ENCODE measurements at regions not wholly inside any gene's neighbourhood (a gene's known extent, or its start where the extent isn't known, plus 50 kb on each side); places are given as distances from the start of the nearest gene placed in this dataset.
"Not testable (repeated sequence)": the region's sequence is repeated elsewhere in the genome, so short reads cannot be mapped to it uniquely, and the experiment has no call there.

DNA sequence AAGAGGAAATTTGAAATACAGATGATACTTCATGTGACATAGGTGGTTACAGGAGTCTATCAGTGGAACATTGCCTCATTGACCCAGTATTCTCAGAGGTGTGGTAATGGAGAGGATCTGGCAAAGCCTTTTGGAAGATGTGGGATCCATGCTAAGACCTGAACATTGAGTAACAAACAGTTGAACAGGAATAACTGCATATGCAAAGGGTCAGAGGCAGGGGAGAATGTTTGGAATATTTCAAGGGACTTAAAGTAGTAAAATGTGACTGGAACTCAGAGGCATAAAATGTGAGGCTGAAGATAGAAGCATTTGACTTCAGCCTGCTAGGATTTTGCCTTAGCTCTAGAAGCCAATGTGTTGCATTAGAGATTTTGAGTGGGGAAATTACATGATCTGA, 300.2 kb upstream of the ETAA1 start:
- DNase-seq, result no peak

DNA sequence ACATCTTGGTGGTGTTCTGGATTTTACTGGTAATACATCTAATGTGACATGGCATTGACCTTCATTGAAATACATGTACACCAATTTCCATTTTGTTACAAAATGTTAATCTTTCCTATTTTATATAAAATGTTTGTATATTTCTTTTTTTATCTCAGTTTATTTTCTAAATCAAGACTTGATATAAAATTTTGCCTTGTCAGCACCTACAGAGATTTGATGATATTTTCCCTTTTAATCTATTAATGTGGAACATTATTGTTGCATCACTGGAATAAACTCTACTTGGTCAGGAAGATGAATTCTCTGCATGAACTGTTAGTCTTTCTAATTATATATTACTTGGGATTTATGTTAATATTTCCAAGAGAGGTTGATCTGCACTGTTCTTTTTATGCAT, 294.0 kb upstream of the ETAA1 start:
- no peak for DNase-seq

DNA sequence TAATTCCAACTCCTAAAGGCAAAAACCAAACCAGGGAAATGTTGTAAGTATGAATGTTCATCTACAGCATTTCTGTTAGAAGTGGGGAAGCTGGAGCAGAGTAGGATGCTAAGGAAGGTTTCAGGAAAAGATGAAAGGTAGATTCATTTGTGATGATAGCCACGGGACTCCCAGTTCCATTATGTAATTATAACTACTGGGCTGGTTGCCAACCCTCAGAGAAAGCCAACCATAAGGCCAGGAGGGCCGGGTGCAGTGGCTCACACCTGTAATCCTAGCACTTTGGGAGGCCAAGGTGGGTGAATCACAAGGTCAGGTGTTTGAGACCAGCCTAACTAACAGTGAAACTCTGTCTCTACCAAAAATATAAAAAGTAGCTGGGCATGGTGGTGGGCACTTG, 288.9 kb upstream of the ETAA1 start:
- DNase-seq, result no peak

DNA sequence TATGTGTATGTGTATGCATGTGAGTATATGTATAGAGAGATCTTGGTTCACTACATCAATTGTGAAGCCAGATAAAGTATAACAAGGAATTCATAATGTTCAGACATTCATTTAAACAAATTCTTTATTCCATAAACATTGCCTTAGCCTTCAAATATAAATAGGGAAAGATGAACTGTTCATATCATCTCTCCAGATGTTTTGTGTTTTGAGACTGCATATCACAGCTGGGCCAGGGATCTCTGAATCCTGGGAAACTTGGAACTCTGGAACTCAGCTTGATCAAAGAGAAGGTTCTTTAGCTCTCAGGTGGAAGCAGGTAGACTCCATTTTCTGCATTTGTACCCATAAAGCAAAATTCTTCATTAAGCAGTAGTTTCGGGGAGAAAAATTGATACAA, 272.6 kb upstream of the ETAA1 start:
- DNase-seq, result no peak

DNA sequence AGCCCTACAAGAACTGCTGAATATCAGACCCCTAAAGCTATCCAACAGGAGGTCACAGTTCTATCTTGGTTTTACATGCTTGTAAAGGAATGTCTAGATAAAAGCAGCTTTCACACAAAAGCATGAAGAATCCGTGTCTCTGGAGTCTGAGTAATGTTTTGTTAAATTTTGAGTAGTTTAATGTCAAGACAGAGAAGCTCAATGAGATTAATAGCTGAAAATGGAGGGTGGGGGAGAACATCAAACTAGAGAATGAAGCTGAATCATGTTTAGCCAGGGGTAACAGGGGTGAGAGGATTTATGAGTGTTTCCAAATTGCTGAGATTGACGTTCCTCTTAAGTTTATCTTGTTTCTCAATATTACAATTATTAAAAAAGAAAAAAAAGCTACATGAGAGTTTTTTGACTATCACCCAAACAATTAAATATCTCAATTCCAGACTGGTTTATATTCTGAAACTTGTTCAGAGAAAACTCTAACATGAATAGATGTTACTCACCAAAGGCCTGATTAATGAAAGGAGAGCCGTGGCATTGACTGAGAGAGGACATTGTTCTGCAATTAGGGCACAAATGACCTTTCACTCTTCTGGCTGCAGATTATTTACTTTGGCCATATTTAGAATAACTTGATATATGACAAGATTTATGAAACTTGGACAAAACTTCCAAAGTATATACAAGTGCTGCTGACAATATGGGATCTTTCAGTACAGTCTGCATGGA, 266.4 kb upstream of the ETAA1 start:
- DNase-seq, result peak; percentile 61

DNA sequence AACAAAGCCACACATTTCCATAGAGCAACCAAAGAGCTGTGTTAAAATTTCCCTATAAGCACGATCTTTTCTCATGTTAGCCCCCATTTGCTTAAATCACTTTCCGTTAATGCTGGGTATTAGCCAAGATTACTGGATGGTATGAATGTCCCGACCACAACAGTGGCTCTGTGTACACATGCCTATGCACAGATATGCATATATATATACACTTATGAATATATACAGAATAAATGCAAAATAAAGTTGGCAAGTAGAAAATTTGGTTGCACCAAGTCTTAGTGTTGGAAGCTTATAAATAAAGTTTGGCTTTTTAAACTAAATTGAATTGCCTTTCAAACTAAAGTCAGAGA, 265.9 kb upstream of the ETAA1 start:
- no peak for DNase-seq

DNA sequence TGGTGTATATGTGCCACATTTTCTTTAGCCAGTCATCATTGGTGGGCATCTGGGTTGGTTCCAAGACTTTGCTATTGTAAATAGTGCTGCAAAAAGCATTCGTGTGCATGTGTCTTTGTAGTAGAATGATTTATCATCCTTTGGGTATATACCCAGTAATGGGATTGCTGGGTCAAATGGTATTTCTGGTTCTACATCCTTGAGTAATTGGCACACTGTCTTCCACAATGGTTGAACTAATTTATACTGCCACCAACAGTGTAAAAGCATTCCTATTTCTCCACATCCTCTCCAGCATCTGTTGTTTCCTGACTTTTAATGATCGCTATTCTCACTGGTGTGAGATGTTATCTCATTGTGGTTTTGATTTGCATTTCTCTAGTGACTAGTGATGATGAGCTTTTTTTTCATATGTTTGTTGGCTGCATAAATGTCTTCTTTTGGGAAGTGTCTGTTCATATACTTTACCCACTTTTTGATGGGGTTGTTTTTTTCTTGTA, 264.6 kb upstream of the ETAA1 start:
- DNase-seq, result not testable (repeated sequence)

DNA sequence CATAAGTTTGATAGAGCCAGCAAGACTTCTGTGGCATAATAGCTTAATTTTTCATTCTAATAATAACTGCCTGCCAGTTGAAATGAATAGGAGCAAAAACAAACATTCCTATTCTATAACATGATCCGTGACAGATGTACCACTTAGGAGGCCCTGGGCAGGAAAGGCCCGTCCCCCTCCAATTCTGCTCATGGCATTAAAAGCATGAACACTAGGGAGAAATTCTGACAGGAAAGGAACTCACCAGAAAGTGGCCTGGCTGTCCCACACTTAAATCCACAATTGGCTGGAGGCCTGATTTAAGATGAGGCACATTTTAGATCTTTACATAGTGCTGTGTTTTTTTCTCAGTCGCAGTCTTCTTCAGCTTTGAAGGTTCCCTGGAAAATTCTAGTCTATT, 261.9 kb upstream of the ETAA1 start:
- no peak for DNase-seq

DNA sequence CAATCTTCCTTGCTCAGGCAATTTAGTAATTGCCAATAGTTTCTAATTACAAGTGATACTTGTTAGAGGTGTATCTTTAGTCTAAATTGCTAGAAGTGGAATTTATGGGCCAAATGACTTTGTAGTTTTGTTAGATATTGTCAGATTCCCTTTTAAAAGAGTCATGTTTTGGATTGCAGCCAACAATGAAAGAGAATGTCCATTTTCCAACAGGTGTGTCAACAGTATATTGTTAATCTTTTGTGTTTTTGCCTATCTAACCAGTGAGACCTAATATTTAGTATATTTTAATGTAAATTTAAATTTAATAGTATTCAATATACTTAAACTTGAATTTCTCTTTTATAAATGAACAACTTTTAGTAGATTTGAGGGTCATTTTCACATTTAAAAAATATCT, 259.4 kb upstream of the ETAA1 start:
- no peak for DNase-seq

DNA sequence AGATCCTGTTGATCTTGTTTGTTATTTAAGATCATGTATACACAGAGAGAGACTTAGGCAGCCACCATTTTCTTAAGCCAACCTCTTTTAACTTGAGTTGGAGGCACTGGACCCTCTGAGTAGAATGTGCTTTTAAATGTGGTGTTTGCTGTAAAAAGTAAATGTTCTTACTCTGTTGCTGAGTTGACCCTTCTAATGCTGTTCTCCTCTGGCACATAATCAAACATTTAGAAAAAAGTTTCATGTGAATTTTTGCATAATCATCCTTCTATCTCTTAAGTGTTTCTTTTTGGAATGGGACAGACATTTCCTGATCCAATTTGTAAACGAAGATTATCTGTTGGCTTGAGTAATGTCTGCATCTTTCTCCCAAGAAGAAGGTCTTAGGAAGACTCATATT, 255.1 kb upstream of the ETAA1 start:
- no peak for DNase-seq

DNA sequence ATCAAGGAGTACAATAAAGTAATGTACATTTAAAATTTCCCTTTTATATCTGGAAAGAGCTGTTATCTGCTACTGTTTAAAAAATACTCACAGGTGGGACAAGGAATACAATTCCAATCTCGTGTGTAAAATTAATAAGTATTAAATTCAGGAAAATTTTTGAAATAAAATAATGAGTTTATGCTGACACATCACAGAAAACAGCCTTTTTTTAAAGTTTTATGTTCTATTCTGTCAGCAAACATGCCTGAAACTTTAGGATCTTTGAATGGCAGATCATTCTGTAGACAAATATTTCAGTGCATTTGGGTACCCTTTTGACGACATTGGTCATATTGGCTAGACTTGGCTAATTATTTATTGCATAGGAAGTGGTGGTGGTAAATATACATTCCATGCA, 254.4 kb upstream of the ETAA1 start:
- no peak for DNase-seq

DNA sequence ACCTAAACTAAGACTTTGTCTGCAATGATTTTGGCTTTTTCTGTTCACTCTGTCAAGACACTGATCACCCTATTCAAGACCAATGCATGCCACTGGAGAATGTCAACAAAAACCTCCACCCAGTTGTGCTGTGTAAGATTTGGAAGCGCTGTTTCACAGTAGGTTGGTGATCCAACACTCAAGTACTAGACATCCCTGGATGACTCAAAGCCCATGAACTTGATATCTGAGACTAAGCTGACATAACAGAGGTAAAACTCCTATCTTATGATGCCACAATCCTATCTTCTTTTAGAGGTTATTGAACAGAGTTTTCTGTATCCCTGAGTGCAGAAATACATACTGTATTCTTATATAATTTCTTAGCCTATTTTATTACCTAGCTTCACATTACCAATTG, 251.3 kb upstream of the ETAA1 start:
- DNase-seq, result no peak

DNA sequence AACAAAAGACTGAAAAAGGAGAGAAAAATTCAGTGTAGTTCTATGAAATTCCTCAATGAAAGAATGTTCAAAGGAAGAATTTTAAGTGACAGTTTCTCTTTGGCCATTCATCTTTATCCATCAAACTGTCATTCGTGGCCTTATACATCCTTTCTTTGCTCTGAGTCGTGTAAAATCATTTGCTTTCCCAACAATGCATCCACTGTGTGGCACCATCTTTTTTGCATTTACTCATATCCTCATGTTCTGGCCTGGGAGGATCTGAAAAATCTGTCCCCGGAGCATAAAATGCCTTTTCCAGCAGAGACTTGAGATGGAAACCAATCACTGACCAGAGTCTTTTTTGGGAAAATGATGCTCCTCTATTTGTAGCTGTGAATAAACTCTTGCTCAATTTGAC, 240.3 kb upstream of the ETAA1 start:
- DNase-seq, result no peak

DNA sequence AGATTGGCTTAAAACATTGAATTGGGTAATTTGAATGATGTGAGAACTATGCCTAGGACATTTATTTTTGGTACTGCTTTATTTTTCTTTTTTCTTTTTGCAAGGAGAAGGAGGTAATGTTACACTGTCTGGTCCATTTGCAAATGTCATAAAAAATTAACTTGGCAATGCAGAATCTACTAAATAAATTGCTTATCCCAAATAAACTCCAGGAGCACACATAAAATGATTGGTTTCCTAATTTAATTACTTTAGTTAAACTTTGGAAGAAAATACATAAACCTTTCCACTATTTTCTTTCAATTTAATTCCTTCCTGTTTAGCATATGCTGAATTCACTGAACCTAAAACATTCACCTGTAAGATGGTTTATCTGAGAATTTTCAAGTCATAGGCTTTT, 238.4 kb upstream of the ETAA1 start:
- no peak for DNase-seq

DNA sequence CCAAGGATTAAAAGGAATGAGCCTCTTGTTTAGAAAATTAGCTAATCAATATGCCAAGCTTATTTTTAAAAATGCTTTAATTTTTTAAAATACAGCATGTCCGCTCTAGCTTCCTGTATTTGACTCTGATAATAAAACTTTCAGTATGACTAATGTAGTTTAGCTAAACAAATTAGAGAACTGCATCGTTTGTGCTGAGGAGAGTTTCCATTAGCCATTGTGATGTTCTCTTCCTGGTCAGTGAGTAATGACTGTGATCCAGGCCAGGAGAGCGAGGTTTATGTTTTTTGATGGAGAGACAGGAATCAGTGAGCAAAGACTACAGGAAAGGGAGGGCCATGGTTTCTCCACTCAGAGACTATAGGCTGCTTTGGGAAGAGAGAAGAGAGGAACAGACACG, 237.2 kb upstream of the ETAA1 start:
- no peak for DNase-seq

DNA sequence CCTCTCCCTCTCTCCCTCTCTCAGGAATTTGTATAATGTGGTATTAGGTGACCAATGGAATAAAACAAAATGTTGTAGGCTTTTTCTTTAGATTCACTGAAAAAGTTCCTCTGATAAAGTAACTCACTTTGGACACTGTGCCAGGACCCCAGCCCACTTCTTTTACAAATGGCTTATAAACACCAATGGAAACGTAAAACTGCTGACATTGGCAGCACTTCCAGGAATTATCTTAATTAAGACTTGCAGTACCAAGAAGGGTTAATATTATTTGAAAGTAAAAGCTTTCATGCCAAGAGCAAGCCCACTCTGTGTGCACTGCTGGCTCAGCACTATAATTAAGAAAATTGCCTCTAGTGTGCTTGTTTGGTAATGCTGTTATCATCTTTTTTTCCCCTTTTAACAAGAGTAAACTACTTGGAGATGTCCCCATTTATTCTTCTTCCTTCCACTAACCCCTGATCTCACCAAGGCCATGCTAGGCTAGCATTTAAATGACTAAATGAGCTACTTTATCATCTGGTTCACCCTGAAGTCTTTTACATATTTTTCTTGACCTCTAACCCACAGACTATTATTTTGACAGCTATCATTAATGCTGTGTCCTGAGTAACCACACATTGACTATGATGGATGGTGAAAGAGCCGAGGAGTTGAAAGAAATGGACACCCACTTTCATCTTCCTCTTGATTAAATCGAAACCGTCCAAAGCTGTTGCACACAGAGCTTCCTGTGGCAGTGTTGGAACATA, 232.2 kb upstream of the ETAA1 start:
- no peak for DNase-seq

DNA sequence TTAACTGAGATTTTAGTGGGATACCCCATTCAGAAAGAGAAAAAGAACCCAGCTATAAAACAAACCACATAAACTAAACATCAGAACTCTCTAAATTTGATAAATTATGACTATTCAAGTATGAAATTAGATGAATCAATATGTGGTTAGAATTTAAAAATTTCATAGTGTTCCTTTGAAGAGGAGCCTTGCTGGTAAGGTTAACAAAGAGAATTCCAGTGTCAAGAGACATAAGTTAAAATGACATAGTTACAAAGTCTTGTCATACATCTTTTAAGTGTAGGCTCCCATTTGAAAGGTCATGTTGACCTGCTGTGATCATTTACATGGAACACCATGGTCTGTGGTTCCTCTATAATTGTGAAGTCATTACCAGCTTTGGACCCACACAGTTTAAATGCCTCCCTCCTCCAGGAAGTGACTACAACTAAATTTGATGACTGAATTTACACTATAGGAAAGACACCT, 231.6 kb upstream of the ETAA1 start:
- DNase-seq, result no peak

DNA sequence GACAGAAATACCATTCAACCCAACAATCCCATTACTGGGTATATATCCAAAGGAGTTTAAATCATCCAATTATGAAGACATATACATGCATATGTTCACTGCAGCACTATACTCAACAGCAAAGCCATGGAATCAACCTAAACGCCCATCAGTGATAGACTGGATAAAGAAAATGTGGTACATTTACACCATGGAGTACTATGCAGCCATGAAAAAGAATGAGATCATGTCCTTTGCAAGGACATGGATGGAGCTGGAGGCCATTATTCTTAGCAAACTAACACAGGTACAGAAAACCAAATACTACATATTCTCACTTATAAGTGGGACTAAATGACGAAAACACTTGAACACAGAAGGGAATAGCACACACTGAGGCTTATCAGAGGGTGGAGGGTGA, 230.6 kb upstream of the ETAA1 start:
- DNase-seq, result not testable (repeated sequence)

DNA sequence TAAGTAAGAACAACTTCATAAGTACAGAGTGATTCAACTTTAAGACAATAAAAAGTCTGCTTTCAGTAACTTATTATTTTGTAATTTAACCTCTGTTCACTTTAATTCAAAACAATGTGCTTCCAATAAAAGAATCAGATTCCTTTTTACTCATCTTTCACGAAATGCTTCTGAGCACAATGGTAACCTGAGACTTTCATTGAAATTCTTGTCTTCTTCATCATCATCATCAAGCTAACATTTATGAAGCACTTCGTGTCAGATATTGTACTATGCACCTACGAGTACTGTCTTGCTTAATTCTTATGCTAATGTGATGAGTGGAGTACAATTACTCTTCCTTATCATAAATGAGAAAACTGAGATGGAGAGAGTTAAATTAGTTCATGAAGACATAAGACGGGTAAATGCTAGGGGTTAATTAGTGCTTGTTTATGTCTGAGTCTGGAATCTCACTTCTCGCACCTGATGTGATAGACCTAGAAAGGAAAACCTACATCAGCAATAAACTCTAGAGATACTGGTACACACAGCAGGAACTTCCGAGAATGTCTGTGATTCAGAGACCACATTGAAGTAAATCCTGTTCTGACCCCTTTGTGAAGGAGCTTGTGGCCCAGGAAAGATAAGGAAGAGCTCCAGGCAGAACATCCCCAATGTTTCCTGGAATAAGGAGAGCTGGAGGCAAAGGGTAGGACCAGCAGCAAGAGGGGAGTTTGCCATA, 227.6 kb upstream of the ETAA1 start:
- DNase-seq, result no peak

DNA sequence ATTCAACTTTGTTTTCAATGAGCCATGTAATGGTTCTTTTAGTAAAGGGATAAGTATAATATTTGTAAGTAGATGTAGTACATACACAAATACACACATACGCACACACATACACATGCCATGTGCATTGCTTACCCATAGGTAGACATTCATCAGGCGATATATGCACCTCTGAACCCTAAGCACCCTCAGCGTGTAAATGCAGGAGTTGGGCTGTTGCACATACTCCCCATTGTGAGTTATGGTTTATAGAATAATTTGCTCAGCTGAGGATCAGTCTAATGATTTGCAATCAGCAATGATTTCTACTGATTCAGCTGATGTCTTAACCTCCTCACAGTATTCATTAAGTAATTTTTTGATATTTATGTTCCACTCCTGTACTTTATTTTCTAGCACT, 217.6 kb upstream of the ETAA1 start:
- no peak for DNase-seq

DNA sequence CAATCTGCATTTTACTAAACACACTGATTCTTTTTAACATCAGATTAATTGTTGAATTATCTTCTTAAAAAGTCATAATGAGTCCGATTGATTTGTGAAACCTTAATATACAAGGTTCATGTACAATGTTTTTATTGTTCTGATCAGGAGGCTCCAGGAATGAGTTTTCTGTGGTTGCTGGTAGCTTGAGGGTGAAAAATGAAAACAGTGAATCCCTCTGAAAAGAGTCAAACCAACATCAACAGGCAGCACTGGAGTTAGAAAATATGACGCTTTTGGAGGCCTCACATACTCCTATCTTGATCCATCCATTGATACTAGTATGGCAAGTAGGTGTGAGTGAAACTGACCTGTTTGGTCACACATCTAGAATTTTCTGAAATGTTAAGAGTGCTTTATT, 216.3 kb upstream of the ETAA1 start:
- DNase-seq, result no peak

DNA sequence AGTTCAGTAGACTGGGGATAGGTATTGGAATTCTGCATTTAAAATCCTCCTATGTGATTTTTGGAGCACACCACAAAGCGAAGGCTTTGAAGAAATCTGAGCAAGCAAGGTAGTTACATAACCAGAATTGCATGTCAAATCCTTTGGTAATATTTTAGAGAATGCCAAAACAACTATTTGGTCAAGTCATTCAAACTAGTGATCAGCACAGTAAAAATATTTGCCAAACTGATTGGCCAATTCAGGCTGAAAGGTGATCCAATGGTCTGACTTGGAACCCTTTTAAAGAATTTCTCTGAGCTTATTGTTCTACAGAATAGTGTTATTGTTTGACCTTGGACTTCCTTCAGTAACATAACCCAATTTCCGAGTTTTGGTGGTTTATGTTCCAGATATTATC, 214.2 kb upstream of the ETAA1 start:
- no peak for DNase-seq

DNA sequence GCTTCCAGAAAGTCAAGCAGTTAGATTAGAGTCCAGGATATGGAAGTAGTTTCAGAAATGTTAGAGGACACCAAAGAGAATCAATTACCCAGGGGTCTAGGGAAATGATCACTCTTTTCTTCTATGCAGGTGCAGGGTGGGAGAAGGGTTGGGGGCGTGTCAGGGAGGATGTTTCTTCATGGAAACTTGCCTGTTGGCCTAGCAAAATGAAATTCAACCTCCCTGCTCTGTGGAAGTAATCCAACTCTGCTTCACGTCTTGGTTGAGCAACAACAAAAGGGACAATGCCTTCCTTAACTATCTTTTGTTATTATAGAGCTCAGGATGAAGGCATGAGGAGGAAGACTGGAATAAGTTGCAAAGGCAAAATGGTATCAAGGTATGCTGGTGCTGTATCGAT, 210.8 kb upstream of the ETAA1 start:
- DNase-seq, result peak; percentile 54
